Glutamatergic neuron (in vitro differentiated cells): ENCODE measurements at regions not wholly inside any gene's neighbourhood (a gene's known extent, or its start where the extent isn't known, plus 50 kb on each side); places are given as distances from the start of the nearest gene placed in this dataset.
"Not testable (repeated sequence)": the region's sequence is repeated elsewhere in the genome, so short reads cannot be mapped to it uniquely, and the experiment has no call there.

ENCODE experiments used
- DNase-seq: peaks from one replicate; pipeline ENCODE4 v3.0.0; 2022
- H3K27ac Mint-ChIP-seq: one replicate; pipeline ENCODE4 v1.8.0; 2020; ENCODE audit warnings: mild to moderate bottlenecking, mixed read lengths, inconsistent platforms; ENCODE audit not compliant: unreplicated experiment
- H3K27me3 Mint-ChIP-seq: one replicate; pipeline ENCODE4 v1.8.0; 2020; ENCODE audit warnings: mild to moderate bottlenecking, moderate library complexity, mixed read lengths, inconsistent platforms; ENCODE audit not compliant: unreplicated experiment
- H3K36me3 Mint-ChIP-seq: one replicate; pipeline ENCODE4 v1.8.0; 2020; ENCODE audit warnings: mild to moderate bottlenecking, mixed read lengths, inconsistent platforms; ENCODE audit not compliant: unreplicated experiment
- H3K4me1 Mint-ChIP-seq: one replicate; pipeline ENCODE4 v1.8.0; 2020; ENCODE audit warnings: mild to moderate bottlenecking, low read depth, mixed read lengths, inconsistent platforms; ENCODE audit not compliant: unreplicated experiment
- H3K4me3 Mint-ChIP-seq: one replicate; pipeline ENCODE4 v1.8.0; 2020; ENCODE audit warnings: mild to moderate bottlenecking, mixed read lengths, inconsistent platforms; ENCODE audit not compliant: unreplicated experiment
- H3K9me3 Mint-ChIP-seq: one replicate; pipeline ENCODE4 v1.8.0; 2020; ENCODE audit warnings: mild to moderate bottlenecking, moderate library complexity, mixed read lengths, inconsistent platforms; ENCODE audit not compliant: unreplicated experiment
- TF ChIP-seq, protein P1 (sequence below): fragments of 200-600 bp; sonication (generic); IDR thresholded peaks from one replicate; pipeline ENCODE4 v1.5.0; 2021; ENCODE audit not compliant: partially characterized antibody, unreplicated experiment

DNA sequence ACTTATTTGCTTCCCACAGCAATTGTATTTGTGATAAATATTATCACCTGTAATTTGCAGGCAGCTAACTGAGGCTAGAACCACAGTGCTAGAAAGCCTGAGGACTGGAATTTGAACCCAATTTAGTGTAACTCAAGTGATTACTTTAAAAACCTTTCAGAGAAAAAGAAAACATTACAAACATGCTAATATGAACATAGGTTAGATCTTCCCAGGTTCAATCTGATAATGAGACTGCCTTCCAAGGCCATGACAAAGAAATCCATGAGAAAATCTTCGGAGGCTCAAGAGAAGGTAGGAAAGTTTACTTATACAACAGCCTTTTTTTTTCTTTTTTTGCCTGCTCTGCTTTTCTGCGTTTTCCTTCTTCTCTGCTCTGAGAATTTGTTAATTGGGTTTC lies 620.6 kb upstream of the CCNG1 start:
- no peaks in the 10 kb centered on the region for H3K9me3 Mint-ChIP-seq
- no peak overlapping the region for H3K4me3 Mint-ChIP-seq
- no peaks in the 10 kb centered on the region for H3K4me1 Mint-ChIP-seq
- no peaks in the 10 kb centered on the region for H3K36me3 Mint-ChIP-seq
- TF ChIP-seq, protein P1, sequence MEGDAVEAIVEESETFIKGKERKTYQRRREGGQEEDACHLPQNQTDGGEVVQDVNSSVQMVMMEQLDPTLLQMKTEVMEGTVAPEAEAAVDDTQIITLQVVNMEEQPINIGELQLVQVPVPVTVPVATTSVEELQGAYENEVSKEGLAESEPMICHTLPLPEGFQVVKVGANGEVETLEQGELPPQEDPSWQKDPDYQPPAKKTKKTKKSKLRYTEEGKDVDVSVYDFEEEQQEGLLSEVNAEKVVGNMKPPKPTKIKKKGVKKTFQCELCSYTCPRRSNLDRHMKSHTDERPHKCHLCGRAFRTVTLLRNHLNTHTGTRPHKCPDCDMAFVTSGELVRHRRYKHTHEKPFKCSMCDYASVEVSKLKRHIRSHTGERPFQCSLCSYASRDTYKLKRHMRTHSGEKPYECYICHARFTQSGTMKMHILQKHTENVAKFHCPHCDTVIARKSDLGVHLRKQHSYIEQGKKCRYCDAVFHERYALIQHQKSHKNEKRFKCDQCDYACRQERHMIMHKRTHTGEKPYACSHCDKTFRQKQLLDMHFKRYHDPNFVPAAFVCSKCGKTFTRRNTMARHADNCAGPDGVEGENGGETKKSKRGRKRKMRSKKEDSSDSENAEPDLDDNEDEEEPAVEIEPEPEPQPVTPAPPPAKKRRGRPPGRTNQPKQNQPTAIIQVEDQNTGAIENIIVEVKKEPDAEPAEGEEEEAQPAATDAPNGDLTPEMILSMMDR: no peak
- DNase-seq: no peak
- H3K27me3 Mint-ChIP-seq: no peaks in the 10 kb centered on the region
- H3K27ac Mint-ChIP-seq: no peak overlapping the region

DNA sequence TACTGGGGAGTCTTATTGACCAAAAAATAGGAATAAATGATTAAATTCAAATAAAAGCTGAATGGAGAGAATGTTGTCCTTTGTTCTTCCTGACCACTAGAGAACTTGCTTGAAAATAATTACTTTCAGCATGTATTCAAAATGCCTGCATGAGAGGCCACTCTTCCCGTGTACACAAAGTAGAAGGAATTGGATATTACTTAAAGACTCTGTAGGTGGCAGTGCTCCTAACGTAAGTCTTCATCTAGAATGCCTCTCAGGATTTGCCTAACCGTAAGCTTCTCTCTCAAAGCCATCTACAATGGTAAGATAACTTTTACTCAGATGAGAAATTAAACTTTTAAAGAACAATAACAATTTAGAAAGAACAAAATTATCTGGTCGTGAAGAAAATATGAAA lies 620.0 kb upstream of the CCNG1 start:
- H3K27me3 Mint-ChIP-seq: no peaks in the 10 kb centered on the region
- H3K9me3 Mint-ChIP-seq: no peaks in the 10 kb centered on the region
- H3K4me3 Mint-ChIP-seq: no peak overlapping the region
- DNase-seq: no peak
- no peaks in the 10 kb centered on the region for H3K36me3 Mint-ChIP-seq
- TF ChIP-seq, protein P1: no peak
- H3K27ac Mint-ChIP-seq: no peak overlapping the region
- H3K4me1 Mint-ChIP-seq: no peaks in the 10 kb centered on the region

DNA sequence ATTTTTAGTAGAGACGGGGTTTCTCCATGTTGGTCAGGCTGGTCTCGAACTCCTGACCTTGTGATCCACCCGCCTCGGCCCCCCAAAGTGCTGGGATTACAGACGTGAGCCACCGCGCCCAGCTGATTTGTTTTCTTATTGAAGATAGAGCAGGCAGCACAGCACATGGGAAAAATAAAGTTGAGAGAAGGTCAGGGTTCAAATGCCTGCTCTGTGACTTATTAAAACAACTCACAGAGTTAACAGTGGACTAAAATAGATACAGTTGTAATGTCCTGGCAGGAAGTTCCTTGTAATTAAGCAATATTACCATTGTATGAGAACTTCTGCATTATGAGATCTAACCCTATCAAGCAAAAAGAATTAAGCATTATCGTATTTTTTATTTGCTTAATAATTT lies 615.7 kb upstream of the CCNG1 start:
- not testable (repeated sequence) for H3K4me3 Mint-ChIP-seq, H3K27ac Mint-ChIP-seq, H3K9me3 Mint-ChIP-seq, H3K36me3 Mint-ChIP-seq, H3K27me3 Mint-ChIP-seq, DNase-seq, H3K4me1 Mint-ChIP-seq

DNA sequence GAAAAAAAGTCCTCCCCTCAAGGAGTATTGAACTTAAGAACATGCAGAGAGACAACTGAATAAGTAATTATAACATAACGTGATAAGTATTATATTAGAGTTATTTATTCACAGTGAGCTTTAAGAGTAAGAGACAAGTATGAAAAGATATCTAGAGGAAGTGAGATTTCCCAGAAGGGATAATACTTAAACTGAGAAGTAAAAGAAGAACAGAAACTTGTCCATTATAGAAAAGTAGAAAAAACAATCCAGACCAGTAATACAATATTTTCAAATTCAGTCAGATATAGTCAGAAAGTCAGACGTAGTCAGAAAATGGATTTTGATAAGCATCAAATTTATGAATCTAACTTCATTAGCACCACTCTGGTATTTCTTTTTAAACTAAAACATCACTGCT lies 613.0 kb upstream of the CCNG1 start:
- TF ChIP-seq, protein P1: no peak
- no peak overlapping the region for H3K27ac Mint-ChIP-seq
- no peaks in the 10 kb centered on the region for H3K27me3 Mint-ChIP-seq
- no peak for DNase-seq
- no peaks in the 10 kb centered on the region for H3K4me1 Mint-ChIP-seq
- no peaks in the 10 kb centered on the region for H3K36me3 Mint-ChIP-seq
- H3K9me3 Mint-ChIP-seq: no peaks in the 10 kb centered on the region
- H3K4me3 Mint-ChIP-seq: no peak overlapping the region

DNA sequence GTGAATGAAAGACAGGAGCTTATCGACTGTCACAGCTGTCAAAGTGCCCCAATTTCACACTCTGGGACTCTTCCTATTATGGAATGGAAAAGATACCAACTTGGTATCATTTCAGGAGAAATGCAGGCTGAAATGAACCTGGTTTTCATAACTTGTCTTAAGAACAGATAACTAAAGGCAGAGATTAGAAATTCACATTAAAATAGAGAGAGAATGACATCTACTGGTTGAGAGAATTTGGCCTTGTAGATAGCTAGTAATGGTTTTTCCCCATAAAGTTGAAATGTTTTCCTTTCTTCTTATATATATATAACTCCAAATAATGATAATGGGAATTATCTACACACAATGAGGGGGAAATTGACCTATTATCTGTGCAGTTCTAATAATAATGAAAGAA lies 600.2 kb upstream of the CCNG1 start:
- TF ChIP-seq, protein P1: no peak
- Mint-ChIP-seq H3K27me3 (no peaks in the 10 kb centered on the region), H3K4me1 (no peaks in the 10 kb centered on the region), H3K36me3 (no peaks in the 10 kb centered on the region), H3K4me3 (no peak overlapping the region), H3K27ac (no peak overlapping the region), H3K9me3 (no peaks in the 10 kb centered on the region)
- DNase-seq: no peak

DNA sequence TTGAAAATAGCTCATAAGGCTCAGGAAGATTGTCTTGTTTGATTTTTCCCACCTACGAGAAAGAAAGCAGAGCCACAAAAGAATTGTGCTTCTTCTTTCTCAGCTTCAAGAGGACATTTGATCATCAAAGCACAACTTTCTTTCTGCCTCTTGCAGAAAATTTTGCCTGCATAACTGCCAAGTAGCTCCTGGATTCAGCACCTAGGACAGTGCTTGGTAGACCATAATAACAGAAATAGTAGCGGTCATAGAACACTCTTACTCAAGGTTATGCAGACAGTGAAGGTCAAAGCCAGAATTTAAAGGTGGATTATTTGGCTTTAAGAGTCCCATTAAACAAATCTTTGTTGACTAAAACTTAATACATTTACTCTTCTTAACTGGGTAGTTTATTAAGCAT lies 594.7 kb upstream of the CCNG1 start:
- Mint-ChIP-seq H3K27ac (no peak overlapping the region), H3K36me3 (no peaks in the 10 kb centered on the region), H3K4me3 (no peak overlapping the region), H3K9me3 (peaks cover 2% of the 10 kb centered on the region), H3K27me3 (no peaks in the 10 kb centered on the region), H3K4me1 (no peaks in the 10 kb centered on the region)
- no peak for DNase-seq
- TF ChIP-seq, protein P1: no peak
